ENCODE measurements at regions not wholly inside any gene's neighbourhood (a gene's known extent, or its start where the extent isn't known, plus 50 kb on each side); places are given as distances from the start of the nearest gene placed in this dataset.

DNA sequence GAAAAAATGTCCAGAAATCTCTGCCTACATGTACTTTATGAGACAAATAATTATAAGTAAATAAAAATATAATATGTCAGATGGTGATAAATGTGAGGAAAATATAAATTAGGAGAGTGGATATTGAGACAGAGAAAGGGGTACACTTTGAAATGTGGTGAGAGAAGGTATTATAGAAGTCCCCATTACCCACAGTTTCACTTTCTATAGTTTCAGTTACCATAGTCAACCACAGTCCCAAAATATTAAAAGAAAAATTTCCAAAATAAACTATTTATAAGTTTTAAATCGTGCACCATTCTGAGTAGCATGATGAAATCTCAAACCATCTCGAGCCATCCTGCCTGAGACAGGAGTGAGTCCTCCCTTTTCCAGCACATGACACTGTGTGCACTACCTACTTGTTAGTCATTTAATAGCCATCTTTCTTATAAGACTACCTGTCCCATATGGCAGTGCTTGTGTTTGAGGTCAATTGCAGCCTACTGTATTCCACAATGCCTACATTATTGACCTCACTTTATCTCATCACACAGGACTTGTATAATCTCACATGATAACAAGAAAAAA lies 653.7 kb downstream of the DACH1 start:
- TF ChIP-seq CTCF (IDR thresholded peaks at IDR 0.05; ENCODE audit: low read depth, low read length) (no peak), EZH2phosphoT487 (IDR thresholded peaks at IDR 0.05; ENCODE audit: low read depth) (no peak)

All from OCI-LY3 (cell line).